HFF-Myc (cell line): ENCODE measurements at regions not wholly inside any gene's neighbourhood (a gene's known extent, or its start where the extent isn't known, plus 50 kb on each side); places are given as distances from the start of the nearest gene placed in this dataset.

Experiments used
- DNase-seq: peaks from one replicate; pipeline ENCODE4 v3.0.0-alpha.2; 2011; ENCODE audit warnings: low read depth; ENCODE audit errors: extremely low read depth
- H3K4me3 ChIP-seq: replicated peaks from 2 replicates; pipeline ENCODE4 v1.5.1; 2011; ENCODE audit warnings: low read depth, mild to moderate bottlenecking, control low read depth, low read length
- TF ChIP-seq, protein P1 (sequence below): IDR thresholded peaks from 2 replicates; pipeline ENCODE4 v1.5.1; 2012; ENCODE audit warnings: mild to moderate bottlenecking, low read depth, low read length, control low read depth; ENCODE audit errors: missing control alignments

GRCh38 chr11:70719516-70719915 is 321.2 kb downstream of the CTTN start:
- TF ChIP-seq, protein P1, sequence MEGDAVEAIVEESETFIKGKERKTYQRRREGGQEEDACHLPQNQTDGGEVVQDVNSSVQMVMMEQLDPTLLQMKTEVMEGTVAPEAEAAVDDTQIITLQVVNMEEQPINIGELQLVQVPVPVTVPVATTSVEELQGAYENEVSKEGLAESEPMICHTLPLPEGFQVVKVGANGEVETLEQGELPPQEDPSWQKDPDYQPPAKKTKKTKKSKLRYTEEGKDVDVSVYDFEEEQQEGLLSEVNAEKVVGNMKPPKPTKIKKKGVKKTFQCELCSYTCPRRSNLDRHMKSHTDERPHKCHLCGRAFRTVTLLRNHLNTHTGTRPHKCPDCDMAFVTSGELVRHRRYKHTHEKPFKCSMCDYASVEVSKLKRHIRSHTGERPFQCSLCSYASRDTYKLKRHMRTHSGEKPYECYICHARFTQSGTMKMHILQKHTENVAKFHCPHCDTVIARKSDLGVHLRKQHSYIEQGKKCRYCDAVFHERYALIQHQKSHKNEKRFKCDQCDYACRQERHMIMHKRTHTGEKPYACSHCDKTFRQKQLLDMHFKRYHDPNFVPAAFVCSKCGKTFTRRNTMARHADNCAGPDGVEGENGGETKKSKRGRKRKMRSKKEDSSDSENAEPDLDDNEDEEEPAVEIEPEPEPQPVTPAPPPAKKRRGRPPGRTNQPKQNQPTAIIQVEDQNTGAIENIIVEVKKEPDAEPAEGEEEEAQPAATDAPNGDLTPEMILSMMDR = no peak
- no peak for DNase-seq
- no peak overlapping the region for H3K4me3 ChIP-seq

DNA sequence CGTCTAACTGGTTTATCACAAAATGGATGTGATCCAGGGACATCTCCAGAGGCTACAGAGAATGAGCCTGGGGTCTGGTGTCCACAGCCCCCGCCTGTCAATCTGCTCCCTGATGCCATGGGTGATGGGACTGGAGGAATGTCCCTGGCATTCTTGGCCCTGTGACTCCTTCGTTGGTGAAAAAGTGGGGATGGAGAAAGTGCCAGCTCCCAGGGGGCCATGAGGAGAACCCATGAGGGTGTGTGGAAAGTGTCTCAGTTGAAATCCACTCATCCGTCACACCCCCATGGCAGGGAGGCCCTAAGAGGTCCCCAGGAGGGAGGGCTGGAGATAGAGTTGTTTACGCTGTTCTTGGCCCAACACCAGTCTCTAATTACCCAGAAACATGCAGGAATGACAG is 322.0 kb downstream of the CTTN start:
- DNase-seq = no peak
- H3K4me3 ChIP-seq = no peak overlapping the region
- TF ChIP-seq, protein P1 = no peak

GRCh38 chr11:70721006-70721405 is 322.7 kb downstream of the CTTN start:
- no peak for DNase-seq
- no peak overlapping the region for H3K4me3 ChIP-seq
- TF ChIP-seq, protein P1 = no peak

DNA sequence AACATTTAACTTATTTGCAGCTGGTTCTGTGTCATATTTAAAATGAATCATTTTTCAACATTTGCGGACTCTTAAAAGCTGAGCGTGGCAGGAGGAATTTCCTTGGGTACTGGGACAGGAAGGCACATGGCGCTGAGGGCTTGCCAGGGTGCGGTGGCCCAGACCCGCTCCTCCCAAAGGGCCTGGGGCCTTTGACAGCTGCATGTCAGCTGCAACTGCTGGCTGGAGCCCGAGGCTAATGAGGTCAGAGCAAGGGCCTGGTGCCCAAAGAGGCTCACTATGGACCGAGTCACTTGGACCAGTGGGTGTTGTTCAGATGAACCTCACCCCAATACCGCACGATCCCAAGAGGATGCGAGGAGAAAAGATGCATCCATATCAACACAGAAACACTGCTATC is 326.9 kb downstream of the CTTN start:
- H3K4me3 ChIP-seq = no peak overlapping the region
- no peak for DNase-seq
- TF ChIP-seq, protein P1 = no peak

DNA sequence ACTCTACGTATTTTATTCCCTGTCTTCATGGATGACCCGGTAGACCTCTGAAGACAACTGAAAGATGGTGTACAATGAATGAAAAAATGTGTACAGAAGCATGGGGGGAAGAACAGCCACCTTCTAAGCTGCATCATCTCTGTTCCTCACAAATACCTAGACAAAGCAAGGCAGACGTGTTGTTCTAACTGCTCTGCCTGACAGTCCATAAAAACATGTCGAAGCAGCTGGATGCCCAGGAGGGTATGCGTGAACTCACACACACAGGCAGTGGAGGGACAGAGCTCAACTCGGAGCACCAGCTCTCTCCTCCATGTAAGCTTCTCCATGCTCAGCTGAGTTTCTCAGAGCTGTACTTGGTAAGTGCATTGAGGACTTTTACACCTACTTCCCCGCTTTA is 327.4 kb downstream of the CTTN start:
- DNase-seq = no peak
- TF ChIP-seq, protein P1 = no peak
- no peak overlapping the region for H3K4me3 ChIP-seq

GRCh38 chr11:70727021-70727420 is 328.7 kb downstream of the CTTN start:
- H3K4me3 ChIP-seq = no peak overlapping the region
- TF ChIP-seq, protein P1 = no peak
- no peak for DNase-seq

GRCh38 chr11:70727899-70728620 is 329.7 kb downstream of the CTTN start:
- TF ChIP-seq, protein P1 = no peak
- no peak overlapping the region for H3K4me3 ChIP-seq
- no peak for DNase-seq
